Left renal pelvis (tissue), 4 donors: ENCODE measurements at regions not wholly inside any gene's neighbourhood (a gene's known extent, or its start where the extent isn't known, plus 50 kb on each side); places are given as distances from the start of the nearest gene placed in this dataset.
"Not testable (repeated sequence)": the region's sequence is repeated elsewhere in the genome, so short reads cannot be mapped to it uniquely, and the experiment has no call there.

Experiments
- DNase-seq, 4 donors: peaks; one replicate each; pipeline ENCODE4 v3.0.0-alpha.2; 2013; ENCODE audit warnings: low read depth in 4 of 4, low spot score in 3 of 4

DNA sequence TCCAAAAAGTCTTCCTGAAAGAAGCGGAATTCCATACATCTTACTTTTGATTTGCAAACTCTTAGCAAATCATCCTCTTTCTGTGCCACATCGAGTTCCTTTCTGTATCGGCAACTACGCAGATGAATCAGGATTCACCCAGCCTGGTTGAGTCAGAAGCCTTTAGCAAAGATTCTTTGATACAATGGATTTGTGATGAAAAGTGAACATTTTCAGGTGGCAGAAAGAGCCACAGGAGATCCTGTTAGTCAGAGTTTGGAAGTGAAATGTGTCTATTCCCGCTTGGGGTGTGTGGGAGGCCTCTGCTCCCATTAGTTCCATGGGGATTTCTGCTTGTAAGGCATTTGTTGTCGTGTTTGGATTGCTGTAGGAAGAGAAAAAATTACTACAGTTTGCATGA, 351.8 kb upstream of the WWC1 start:
- DNase-seq = no peak

DNA sequence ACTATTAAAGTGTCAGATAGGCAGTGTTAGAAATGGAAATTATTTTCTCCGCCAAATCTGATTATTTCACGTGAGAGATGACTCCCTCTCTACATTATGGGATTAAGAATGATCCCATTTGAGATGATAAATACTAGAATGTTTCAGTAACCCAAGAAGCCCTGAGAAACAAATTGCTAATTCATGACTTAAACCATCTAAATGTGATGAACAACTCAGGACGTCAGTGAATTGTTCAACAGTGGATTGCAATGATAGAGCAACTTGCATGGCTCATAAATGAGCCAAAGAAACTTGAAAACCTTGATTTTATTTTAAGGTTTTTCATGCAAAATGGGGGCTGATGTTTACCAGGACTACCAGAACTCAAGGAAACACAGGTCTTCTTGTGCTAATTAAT, 350.5 kb upstream of the WWC1 start:
- no peak for DNase-seq

DNA sequence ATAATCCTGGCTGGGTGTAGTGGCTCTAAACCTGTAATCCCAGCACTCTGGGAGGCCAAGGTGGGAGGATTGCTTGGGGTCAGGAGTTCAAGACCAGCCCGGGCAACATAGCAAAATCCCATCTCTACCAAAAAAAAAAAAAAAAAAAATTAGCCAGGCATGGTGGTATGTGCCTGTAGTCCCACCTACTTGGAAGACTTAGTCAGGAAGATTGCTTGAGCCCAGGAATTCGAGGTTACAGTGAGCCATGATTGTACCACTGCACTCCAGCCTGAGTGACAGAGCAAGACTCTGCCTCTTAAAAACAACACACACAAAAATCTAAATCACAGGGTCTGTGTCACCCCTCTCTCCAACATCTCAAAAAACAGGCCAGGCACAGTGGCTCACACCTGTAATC, 349.9 kb upstream of the WWC1 start:
- not testable (repeated sequence) for DNase-seq

DNA sequence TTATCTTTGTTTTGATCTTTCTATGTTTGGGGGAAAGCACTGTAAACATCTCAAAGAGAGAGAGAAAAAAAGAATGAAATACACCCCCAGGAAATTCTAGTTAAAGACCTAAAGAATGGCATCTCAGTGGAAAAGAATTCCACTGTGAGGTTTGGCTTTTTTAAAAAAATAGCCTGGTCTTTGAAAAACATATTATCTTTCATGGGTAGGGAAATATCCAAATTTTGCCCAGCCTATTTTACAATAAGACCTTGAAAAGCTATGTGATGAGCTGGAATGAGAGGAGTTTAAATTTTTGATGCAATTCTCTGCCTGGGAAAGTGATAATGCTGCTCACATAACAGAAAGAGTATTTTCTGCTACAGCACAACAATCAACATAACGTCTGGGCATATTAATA, 348.1 kb upstream of the WWC1 start:
- no peak for DNase-seq

DNA sequence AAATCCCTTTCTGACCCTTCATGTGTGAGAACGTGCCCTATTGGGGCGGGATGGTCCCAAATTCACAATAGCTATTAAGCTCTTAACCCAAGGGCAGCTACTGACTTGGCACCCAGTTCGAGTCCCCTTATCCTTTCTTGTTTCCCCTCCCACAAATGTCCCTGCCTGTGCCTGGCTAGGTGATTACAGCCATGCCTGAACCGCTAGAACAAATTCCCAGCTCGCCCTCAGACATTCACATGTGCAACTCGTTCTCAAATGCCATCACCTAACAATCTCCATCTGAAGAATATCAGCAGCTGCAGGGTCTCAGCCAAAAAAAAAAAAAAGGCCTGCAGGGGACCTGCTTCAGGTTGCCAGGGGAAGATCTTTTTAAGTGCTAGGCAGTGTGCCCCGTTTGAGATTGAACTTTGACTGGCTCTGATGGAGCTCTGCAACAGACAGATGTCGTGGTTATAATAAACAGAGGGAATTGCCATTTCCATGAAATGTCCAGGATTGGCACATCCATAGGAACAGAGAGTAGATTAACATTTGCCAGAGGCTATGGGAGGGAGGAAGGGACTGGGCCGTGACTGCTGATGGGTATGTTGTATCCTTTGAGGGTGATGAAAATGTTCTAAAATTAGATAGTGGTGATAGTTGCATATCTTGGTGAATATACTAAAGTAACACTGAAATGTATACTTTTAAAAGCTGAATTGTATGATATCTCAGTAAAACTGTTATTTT, 347.2 kb upstream of the WWC1 start:
- DNase-seq = no peak

DNA sequence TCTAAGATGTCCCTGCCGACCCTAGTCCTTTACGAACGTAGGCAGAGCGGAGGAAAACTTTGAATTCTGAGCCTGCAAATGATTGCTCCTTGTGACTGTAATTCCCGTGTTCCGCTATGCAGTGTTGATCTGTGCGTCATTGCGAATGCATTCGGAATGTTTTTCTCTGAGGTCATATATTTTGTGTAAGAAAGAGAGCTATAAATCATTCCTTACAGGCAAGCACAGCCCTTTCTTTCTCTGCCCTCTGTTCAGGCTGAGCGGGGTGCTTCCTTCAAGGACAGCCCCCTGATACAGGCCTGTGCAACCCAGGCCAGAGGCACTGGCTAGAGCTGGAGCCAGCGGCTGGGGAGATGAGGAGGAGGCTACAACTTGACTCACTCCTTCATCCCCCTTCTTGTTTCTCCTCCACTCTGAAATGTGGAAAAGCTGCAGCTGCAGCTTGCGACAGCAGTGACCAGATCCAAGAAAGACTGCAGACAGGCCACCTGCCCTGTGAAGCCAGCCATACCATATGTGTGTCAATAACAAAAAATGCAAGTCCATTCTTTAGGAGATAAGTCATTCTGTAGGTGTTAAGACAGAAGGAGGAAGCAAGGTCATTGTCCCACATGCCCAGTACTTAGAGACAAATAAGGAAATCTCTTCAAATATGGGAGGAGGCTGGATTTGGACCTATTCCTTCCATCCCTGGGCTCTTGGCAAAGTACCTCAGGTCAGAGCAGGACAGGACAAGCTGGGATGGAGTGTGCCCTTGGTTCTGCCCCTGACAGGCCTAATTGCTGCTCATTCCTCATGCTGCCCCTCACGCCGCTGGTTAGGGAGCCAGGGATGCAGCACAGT, 345.7 kb upstream of the WWC1 start:
- DNase-seq = peak in 2 of 4 donors; percentile 43 to 45

DNA sequence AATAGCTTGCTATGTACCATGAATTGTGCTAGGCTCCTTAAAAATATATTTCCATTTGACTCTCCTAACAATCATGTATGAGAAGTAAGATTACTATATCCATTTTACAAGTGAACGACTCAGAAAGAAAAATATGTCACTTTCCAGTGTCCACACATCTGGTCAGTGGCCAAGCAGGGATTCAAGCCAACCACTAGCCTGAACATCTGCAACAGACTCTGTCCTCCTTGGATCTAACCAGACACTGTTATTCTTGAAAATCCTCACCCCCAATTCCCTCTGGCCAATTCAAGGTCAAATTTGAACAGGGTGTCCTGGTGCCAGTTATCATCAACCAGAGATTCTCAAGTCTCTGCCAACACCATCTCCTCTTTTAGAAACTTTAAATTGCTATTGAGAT, 344.1 kb upstream of the WWC1 start:
- no peak for DNase-seq

DNA sequence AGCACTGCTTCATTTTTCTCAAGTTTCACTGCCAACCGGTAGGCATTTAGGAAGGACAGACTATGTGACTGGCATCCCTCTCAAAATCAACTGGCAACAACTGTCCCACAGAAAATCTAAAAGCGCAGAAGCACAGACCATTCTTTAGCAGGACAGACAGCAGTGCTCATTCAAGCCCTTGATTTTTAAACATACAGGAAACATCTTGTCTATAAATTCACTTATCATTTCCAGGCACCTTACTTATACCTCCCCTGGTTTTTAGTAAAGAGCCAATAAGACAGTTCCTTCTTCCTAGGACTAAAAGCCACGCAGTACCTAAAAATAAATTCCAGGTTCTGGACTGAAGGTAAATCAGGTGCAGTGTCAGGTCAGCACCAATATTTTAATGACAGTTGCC, 343.2 kb upstream of the WWC1 start:
- no peak for DNase-seq

DNA sequence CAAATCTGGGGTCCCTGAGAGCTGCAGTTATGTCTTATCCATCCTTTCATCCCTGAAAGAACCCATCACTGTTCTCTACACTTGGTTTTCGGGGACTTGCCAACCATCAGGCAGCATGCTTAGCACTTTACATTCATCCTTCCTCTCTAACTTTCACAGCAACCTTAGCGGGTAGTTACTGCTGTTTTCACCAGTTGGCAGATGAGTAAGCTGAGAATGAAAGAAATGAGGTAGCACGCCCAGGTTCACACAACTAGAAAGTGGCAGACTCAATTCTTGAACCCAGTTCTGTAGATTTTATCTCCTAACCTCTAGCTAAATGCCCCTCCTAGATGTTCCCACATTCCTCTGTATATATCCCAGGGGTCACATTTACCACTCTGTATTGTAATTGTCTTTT, 342.0 kb upstream of the WWC1 start:
- no peak for DNase-seq

DNA sequence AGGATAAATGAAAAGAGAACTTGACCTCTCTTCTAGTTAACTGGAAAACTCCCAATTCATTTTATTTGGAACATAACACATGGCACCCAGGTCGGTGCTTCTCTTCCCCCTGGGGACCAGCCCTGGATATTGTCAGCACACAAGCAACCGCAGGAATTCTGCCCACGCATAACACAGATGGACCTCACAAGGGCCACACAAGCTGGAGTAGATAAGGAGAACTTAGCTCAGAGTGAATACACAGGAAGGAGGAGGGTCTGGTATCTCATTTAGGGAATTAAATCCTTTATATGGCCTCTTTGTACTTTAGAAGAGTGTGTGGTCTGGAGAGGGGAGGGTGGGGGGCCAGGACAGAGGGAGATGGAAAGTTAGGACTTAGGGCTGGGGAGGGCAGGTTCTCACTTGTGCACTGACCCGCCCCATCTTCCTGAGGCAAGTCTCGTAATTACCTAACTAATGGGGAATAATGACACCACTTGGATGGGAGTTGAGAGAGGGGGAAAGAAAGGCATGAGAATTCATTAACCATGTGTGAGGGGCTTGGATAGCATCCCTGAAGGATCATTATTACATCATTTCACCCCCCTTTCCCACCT, 341.2 kb upstream of the WWC1 start:
- no peak for DNase-seq

DNA sequence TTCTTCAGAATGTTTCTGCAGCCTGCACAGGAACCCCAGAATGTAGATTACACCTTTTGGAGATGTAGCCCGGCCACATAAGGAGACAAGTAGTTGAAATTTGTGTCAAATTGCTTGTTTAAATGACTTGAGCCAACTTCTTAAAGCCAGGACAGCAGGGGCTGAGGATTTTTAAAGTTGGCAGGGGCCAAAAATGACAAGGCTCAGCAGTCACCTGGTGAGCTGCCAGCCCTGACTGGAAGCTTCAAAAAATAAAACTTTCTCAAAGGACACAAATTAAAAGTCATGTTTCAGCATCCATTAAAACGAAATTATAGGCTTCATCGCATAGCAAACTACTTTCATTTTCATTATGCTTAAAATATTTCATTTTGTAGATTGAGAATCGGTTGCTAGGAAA, 340.3 kb upstream of the WWC1 start:
- no peak for DNase-seq

DNA sequence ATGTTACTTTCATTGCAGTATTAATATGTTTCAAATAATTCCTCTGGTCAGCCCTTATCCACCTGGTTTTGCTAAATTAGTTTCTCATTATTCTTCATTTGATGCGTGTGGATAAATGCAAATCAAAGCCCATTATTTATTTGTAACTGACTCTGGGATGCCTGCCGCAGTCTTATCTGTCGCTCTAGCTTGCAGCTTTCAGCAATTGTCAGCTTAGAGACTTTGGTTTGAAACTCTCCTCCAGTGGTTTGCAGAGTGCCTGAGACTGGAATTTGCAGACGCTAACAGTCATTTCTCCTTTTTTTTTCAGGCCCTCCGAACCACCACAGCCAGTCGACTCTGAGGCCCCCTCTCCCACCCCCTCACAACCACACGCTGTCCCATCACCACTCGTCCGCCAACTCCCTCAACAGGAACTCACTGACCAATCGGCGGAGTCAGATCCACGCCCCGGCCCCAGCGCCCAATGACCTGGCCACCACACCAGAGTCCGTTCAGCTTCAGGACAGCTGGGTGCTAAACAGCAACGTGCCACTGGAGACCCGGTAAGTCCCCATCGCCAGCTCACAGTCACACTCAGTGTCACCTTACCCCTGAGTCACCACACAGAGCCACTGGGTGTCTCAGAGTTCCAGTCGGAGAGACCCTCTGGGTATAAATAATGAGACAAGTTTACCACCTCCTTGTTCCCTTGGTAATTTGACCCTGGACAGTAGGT, 339.0 kb upstream of the WWC1 start:
- no peak for DNase-seq

DNA sequence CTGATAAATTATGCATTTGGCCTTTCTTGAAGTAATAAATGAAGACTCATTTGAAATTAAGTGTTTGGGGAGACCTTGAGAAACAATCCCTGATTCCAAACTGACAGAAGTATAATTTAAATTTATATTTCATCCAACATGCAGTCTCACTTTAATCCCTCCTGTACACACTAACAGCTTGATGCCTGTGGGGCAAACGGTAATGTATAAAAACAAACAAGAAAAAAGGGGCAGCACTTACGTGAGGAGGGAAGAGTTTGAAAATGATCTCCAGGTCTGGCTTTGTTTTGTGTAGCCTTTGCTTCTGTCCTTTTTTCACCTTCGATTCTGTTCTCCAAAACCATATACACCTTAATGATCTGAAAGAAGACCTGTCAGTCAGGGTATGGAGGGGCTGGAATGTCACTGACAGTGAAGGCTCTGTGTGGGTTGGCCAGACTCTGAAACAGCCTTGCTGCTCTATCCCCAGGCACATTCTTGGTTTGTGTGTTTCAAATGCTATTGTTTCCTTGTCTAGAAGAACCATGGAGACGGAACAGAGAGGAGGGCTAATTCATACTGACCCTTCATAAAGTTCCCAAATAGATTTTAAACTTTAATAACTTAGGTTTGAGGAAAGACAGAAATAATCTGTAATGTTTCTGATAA, 338.2 kb upstream of the WWC1 start:
- no peak for DNase-seq

DNA sequence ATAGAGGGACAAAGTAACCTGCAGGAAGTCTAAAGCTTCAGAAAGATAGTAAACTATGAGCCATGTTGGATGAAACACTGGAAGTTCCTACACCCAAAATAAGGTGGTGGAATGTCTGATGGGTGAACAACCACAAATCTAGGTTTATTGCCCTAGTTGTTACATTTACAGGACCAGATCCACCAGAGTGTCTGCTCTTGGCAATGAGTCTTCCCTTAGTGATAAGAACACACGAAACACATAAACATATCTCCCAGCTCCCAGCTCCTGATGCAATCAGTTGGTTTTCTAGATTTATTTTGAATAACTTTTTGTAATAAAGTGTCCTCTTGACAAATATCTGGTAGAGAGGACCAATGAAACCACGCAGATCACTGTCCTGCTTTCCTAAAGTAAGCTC, 329.7 kb upstream of the WWC1 start:
- no peak for DNase-seq

DNA sequence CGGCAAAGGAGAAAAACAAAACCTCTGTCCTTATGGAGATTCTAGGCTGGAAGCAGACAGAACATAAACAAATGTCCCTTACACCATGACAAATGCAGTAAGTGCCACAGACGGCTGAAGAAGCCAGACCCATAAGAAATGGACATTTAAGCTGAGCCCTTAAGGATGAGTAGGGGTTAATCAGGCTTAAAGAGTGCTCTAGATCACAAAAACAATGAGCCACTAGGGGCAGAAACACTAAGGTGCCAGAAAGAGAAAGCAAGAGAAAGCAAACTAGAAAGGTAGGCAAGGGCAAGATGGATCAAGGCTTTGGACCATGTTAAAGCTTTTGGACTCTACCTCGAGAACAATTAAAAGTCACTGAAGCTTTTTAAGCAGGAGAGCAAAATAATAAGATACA, 326.9 kb upstream of the WWC1 start:
- no peak for DNase-seq

DNA sequence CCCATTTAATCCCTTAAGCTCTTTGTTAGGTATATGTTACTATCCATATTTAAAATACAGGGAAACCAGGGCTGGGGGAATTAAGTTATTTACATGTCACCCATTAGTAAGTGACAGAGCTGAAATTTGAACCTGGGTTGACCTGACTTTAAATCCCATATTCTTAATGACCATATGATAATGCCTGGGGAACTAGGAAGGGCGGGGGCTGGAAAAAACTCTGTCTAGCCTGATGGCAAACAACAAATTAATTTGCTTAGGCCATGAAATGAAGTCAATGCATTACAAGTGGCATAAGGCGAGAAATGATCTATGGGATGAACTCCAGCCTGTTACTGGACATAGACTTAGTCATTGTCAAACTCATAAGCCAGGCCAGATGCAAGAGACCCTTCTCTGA, 325.7 kb upstream of the WWC1 start:
- DNase-seq = no peak

DNA sequence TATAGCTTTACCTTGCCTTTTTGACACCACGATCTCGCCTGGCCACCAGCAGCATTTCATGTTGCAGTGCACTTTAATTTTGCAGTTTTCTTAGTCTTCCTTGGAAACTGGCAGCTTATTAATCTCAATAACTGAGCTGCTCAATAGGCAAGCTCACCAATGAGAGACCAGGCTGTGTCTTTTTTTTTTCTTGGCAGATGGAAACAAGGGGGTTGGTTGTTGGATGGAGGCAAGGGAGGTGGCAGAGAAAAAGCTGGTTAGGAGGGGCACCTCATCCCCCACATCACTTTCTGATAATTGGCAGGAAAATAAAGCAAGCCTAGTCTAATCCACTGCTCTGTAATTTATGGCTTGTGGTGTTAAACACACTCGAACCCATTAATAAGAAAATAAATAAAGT, 324.5 kb upstream of the WWC1 start:
- no peak for DNase-seq

DNA sequence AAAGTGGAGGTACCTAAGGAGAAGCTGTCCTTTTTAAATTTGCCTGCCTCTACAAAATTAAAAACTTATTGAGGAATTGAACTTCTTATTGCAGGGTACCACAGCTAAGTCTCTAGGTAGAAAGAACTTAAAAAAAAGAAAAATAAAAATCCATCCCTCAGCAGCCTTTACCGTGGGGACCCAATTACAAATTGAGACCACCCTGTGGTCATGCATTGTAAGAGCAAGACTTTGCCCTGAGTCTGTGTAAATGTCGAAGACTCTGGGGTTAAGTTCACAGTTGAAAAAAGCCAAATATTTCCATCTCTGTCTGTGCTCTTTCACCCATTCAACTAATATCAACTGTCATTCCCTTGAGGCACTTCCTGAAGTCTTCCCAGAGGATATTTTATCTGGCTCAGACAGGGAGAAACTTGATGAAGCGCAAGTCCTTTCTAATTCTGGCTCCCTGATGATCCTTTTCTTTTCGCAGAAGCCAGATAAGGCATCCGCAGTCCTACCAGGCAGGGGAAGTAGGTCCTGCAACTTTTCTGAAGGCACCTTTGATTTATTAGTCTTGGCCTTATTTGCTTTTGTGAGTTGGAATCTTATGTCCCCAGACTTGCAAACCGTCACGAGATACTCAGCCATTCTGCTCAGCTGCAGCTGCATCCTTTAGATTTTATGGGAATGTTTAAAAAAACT, 323.8 kb upstream of the WWC1 start:
- DNase-seq = no peak

DNA sequence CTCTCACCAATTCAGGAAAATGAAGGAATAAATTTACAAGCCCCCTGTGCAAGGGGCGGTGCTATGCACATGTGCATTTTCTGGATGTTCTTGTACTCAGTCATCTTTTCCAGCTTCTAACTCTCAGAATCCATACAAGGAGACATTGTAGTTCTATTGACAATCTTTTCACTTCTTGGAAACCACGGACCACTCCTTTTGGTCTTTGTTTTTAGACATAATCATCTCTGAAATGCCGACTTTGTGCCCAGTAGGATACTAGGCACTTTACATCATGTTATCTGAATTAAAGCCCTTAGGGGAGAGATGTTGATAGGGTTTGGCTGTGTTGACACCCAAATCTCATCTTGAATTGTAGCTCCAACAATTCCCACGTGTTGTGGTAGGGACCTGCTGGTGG, 322.6 kb upstream of the WWC1 start:
- no peak for DNase-seq

DNA sequence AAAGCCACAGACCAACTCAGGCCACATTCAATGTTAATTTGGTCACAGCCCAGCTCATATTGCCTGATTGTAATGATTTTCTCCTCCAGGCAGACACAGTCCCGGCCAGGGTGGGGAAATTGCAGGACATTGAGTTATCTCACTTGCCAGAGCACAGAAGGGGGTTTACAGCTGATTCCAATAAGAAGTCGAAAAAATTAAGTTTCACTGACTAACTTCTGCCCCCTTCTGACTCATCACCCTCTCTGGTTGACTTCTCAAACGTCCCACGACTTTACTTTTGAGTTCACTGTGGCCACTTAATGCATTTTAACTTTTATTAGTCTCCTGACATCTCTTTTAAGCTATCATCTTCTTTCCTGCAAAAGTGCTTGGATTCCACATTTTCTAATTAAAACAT, 321.4 kb upstream of the WWC1 start:
- no peak for DNase-seq
